GM12878 (cell line): ENCODE measurements at regions not wholly inside any gene's neighbourhood (a gene's known extent, or its start where the extent isn't known, plus 50 kb on each side); places are given as distances from the start of the nearest gene placed in this dataset.

ENCODE experiments used
- ATAC-seq: fragments of 200-7000 bp; cut with Tn5 transposase; 3 replicates; pipeline ENCODE4 v1.9.1; 2020; ENCODE audit warnings: mild to moderate bottlenecking, moderate library complexity
- BruUV-seq: library from RNA; stranded (reverse); fragments of 400-500 nt; replicated peaks from 2 replicates; lab custom pipeline; 2021; lab: Mats Ljungman, UMichigan
- CTCF ChIA-PET: fragments of 300-600 bp; sonication (Branson Sonifier 250); formaldehyde crosslinking; extraction: SDS; loops from one replicate; lab custom pipeline; 2021; ENCODE audit warnings: inconsistent platforms; lab: Yijun Ruan, JAX
- POLR2A ChIA-PET: fragments of 350-600 bp; formaldehyde crosslinking; extraction: SDS; loops from one replicate; lab custom pipeline; 2021; ENCODE audit warnings: inconsistent platforms; lab: Charles Lee
- RAD21 ChIA-PET: fragments of 300-600 bp; sonication (Branson Sonifier 250); formaldehyde crosslinking; loops from one replicate; lab custom pipeline; 2023; ENCODE audit warnings: antibody characterized with exemption; ENCODE audit not compliant: unreplicated experiment; lab: Charles Lee
- SMC1A ChIA-PET: fragments of 300-600 bp; sonication (Branson Sonifier 250); formaldehyde crosslinking; loops from one replicate; lab custom pipeline; 2023; ENCODE audit not compliant: unreplicated experiment, uncharacterized antibody; lab: Charles Lee
- DNase-seq: peaks from one replicate; pipeline ENCODE4 v3.0.0-alpha.2; 2011; ENCODE audit warnings: low read depth, low spot score
- FAIRE-seq: peaks from 3 replicates; lab custom pipeline; 2011; peaks lifted over from hg19 to GRCh38; lab: Jason Lieb, UNC
- H2AFZ ChIP-seq: 2 replicates; pipeline ENCODE4 v1.6.0; 2011; ENCODE audit warnings: low read depth, low read length, control low read depth; ENCODE audit not compliant: control insufficient read depth
- H3K27ac ChIP-seq: 2 replicates; pipeline ENCODE4 v1.5.1; 2011; ENCODE audit warnings: control low read depth; ENCODE audit not compliant: control insufficient read depth, insufficient read depth
- H3K27me3 ChIP-seq, 2 experiments: replicated peaks in 1 of 2; 2 replicates each; pipeline versions ENCODE4 v1.6.0 to v1.6.1; 2011; ENCODE audit warnings: low read length in 1 of 2; ENCODE audit not compliant: control insufficient read depth in 2 of 2, insufficient read depth in 2 of 2
- H3K36me3 ChIP-seq, 2 experiments: 2 replicates each; pipeline ENCODE4 v1.5.1; 2011; ENCODE audit warnings: low read length in 1 of 2; ENCODE audit not compliant: control insufficient read depth in 2 of 2, insufficient read depth in 2 of 2
- H3K4me1 ChIP-seq: 2 replicates; pipeline ENCODE4 v1.6.1; 2011; ENCODE audit warnings: mild to moderate bottlenecking, low read length, moderate library complexity, mixed read lengths; ENCODE audit not compliant: control insufficient read depth, insufficient read depth
- H3K4me2 ChIP-seq: 2 replicates; pipeline ENCODE4 v1.6.0; 2011; ENCODE audit warnings: control low read depth; ENCODE audit not compliant: control insufficient read depth, insufficient read depth
- H3K4me3 ChIP-seq: fragments of 200-600 bp; sonication (generic); 2 replicates; pipeline ENCODE4 v1.5.1; 2016
- H3K79me2 ChIP-seq: 2 replicates; pipeline ENCODE4 v1.6.0; 2011; ENCODE audit warnings: low read length; ENCODE audit not compliant: control insufficient read depth, insufficient read depth
- H3K9ac ChIP-seq: 2 replicates; pipeline ENCODE4 v1.8.0; 2011; ENCODE audit warnings: low read length, control low read depth, mixed read lengths; ENCODE audit not compliant: control insufficient read depth, insufficient read depth
- H3K9me3 ChIP-seq: replicated peaks from 3 replicates; pipeline ENCODE4 v1.5.1; 2011; ENCODE audit warnings: mild to moderate bottlenecking, low read length; ENCODE audit not compliant: control insufficient read depth, insufficient read depth
- H4K20me1 ChIP-seq: 2 replicates; pipeline ENCODE4 v1.6.0; 2011; ENCODE audit not compliant: control insufficient read depth, insufficient read depth
- BCL11A ChIP-seq: IDR thresholded peaks from 2 replicates; pipeline ENCODE4 v1.6.1; 2011; ENCODE audit warnings: low read depth, low read length
- BRCA1 ChIP-seq: IDR thresholded peaks from 2 replicates; pipeline ENCODE4 v1.6.1; 2011; ENCODE audit warnings: low read depth, low read length, improper control_type of control experiment
- CBX5 ChIP-seq: sonication (generic); IDR thresholded peaks from 2 replicates; pipeline ENCODE4 v1.6.1; 2016; ENCODE audit warnings: low read depth, moderate library complexity, mild to moderate bottlenecking, inconsistent platforms
- GATAD2B ChIP-seq: fragments of 450-650 bp; conservative IDR thresholded peaks from 2 replicates; pipeline ENCODE4 v1.6.1; 2017; ENCODE audit warnings: low read depth, mild to moderate bottlenecking, moderate library complexity
- NFYA ChIP-seq: IDR thresholded peaks from 2 replicates; pipeline ENCODE4 v1.6.1; 2011; ENCODE audit warnings: low read depth, mild to moderate bottlenecking, low read length, improper control_type of control experiment, borderline replicate concordance
- RUNX3 ChIP-seq: IDR thresholded peaks from 2 replicates; pipeline ENCODE4 v1.6.1; 2012; ENCODE audit warnings: low read length, inconsistent platforms
- SREBF2 ChIP-seq: IDR thresholded peaks from 2 replicates; pipeline ENCODE4 v1.6.1; 2012; ENCODE audit warnings: mild to moderate bottlenecking, low read length
- TCF3 ChIP-seq: IDR thresholded peaks from 2 replicates; pipeline ENCODE4 v1.6.1; 2012; ENCODE audit warnings: low read depth, mild to moderate bottlenecking, low read length, borderline replicate concordance; ENCODE audit not compliant: insufficient read depth
- WGBS: methylation state at CpG from one replicate; pipeline ENCODE4 v1.1.6; 2016; ENCODE audit warnings: low lambda C conversion rate; ENCODE audit not compliant: insufficient replicate concordance, insufficient coverage; ENCODE audit errors: missing lambda C conversion rate; 5-methylcytosine and 5-hydroxymethylcytosine counted together
- in situ Hi-C: fragments of 300-500 bp; cut with MboI; formaldehyde crosslinking; loops from 9 replicates; pipeline ENCODE4 v1.14.3; 2018; ENCODE audit warnings: mixed read lengths
- intact Hi-C: fragments of 100-400 bp; cut with micrococcal nuclease; formaldehyde crosslinking; loops from one replicate; pipeline ENCODE4 v1.14.2; 2022; ENCODE audit not compliant: unreplicated experiment
- TF ChIP-seq, protein P1 (sequence below): fragments of 450-650 bp; conservative IDR thresholded peaks from 2 replicates; pipeline ENCODE4 v1.6.1; 2017; ENCODE audit warnings: mild to moderate bottlenecking, moderate library complexity
- TF ChIP-seq, protein P2 (sequence below): IDR thresholded peaks from 2 replicates; pipeline ENCODE4 v1.6.1; 2011; ENCODE audit warnings: low read depth, low read length, improper control_type of control experiment, borderline replicate concordance
- TF ChIP-seq, protein P3 (sequence below): fragments of 450-650 bp; formaldehyde crosslinking; IDR thresholded peaks from 2 replicates; pipeline ENCODE4 v1.5.0; 2022; ENCODE audit warnings: mild to moderate bottlenecking, missing genetic modification characterization
- TF ChIP-seq, protein P4 (sequence below): IDR thresholded peaks from 2 replicates; pipeline ENCODE4 v1.6.1; 2011; ENCODE audit warnings: low read depth, mild to moderate bottlenecking, low read length, moderate library complexity, borderline replicate concordance; ENCODE audit errors: extremely low read depth

DNA sequence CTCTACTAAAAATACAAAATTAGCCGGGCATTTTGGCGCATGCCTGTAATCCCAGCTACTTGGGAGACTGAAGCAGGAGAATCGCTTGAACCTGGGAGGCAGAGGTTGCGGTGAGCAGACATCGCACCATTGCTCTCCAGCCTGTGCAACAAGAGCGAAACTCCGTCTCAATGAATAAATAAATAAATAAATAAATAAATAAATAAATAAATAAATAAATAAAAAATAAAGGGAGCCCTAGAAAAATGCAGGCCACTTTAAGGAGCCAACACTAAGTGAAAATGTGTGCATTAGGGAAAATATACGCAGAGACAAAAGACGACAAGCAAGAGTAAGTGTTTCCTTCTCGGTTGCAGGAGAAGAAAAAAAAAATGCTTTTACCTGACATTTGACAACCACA lies 132.6 kb upstream of the CDH10 start (continued):
- TF ChIP-seq, protein P1, sequence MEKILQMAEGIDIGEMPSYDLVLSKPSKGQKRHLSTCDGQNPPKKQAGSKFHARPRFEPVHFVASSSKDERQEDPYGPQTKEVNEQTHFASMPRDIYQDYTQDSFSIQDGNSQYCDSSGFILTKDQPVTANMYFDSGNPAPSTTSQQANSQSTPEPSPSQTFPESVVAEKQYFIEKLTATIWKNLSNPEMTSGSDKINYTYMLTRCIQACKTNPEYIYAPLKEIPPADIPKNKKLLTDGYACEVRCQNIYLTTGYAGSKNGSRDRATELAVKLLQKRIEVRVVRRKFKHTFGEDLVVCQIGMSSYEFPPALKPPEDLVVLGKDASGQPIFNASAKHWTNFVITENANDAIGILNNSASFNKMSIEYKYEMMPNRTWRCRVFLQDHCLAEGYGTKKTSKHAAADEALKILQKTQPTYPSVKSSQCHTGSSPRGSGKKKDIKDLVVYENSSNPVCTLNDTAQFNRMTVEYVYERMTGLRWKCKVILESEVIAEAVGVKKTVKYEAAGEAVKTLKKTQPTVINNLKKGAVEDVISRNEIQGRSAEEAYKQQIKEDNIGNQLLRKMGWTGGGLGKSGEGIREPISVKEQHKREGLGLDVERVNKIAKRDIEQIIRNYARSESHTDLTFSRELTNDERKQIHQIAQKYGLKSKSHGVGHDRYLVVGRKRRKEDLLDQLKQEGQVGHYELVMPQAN: no peak
- TF ChIP-seq, protein P2, sequence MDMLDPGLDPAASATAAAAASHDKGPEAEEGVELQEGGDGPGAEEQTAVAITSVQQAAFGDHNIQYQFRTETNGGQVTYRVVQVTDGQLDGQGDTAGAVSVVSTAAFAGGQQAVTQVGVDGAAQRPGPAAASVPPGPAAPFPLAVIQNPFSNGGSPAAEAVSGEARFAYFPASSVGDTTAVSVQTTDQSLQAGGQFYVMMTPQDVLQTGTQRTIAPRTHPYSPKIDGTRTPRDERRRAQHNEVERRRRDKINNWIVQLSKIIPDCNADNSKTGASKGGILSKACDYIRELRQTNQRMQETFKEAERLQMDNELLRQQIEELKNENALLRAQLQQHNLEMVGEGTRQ: no peak
- TF ChIP-seq SREBF2 (no peak), BCL11A (no peak), RUNX3 (no peak), BRCA1 (no peak)

DNA sequence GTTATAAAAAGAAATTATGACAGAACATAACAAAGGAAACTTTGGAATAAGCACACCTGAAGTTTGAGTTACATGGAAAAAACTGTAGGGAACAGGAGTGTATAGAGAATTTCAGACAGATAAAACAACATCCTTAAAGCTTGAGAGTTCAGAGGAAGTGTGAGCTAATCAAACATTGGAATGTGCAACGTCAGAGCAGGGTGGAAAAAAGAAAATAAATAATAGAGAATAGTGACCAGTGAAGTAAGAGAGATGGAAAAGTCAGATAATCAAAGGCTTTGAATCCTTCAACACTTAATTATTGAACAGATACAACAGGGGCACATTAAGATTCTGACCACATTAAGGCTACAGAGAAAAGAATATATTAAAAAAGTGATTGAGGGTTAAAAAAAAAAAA lies 128.5 kb upstream of the CDH10 start:
- 0% methylated on average over 1 of the region's 1 CpG for WGBS
- no peak overlapping the region for H3K4me3 ChIP-seq
- no peak for ATAC-seq
- H3K36me3 ChIP-seq: no peaks in the 10 kb centered on the region
- no peaks in the 10 kb centered on the region for H3K9me3 ChIP-seq
- H3K27me3 ChIP-seq: no peaks in the 10 kb centered on the region
- BruUV-seq: no TSS peak
- no peak overlapping the region for H2AFZ ChIP-seq
- no peak for TF ChIP-seq CBX5
- TF ChIP-seq GATAD2B: no peak
- TF ChIP-seq TCF3: no peak
- no peak for TF ChIP-seq NFYA
- TF ChIP-seq, protein P3, sequence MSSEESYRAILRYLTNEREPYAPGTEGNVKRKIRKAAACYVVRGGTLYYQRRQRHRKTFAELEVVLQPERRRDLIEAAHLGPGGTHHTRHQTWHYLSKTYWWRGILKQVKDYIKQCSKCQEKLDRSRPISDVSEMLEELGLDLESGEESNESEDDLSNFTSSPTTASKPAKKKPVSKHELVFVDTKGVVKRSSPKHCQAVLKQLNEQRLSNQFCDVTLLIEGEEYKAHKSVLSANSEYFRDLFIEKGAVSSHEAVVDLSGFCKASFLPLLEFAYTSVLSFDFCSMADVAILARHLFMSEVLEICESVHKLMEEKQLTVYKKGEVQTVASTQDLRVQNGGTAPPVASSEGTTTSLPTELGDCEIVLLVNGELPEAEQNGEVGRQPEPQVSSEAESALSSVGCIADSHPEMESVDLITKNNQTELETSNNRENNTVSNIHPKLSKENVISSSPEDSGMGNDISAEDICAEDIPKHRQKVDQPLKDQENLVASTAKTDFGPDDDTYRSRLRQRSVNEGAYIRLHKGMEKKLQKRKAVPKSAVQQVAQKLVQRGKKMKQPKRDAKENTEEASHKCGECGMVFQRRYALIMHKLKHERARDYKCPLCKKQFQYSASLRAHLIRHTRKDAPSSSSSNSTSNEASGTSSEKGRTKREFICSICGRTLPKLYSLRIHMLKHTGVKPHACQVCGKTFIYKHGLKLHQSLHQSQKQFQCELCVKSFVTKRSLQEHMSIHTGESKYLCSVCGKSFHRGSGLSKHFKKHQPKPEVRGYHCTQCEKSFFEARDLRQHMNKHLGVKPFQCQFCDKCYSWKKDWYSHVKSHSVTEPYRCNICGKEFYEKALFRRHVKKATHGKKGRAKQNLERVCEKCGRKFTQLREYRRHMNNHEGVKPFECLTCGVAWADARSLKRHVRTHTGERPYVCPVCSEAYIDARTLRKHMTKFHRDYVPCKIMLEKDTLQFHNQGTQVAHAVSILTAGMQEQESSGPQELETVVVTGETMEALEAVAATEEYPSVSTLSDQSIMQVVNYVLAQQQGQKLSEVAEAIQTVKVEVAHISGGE (CRISPR knock-in tag): no peak
- TF ChIP-seq, protein P4, sequence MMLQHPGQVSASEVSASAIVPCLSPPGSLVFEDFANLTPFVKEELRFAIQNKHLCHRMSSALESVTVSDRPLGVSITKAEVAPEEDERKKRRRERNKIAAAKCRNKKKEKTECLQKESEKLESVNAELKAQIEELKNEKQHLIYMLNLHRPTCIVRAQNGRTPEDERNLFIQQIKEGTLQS: no peak
- CTCF ChIA-PET: no interaction called here
- H4K20me1 ChIP-seq: no peaks in the 10 kb centered on the region
- no peaks in the 10 kb centered on the region for H3K79me2 ChIP-seq
- no peaks in the 10 kb centered on the region for H3K4me1 ChIP-seq
- RAD21 ChIA-PET: no interaction called here
- FAIRE-seq: no peak
- in situ Hi-C loops: no loop called here
- POLR2A ChIA-PET: no interaction called here
- intact Hi-C loops: no loop called here
- no peak for DNase-seq
- no peak overlapping the region for H3K4me2 ChIP-seq
- H3K27ac ChIP-seq: no peak overlapping the region
- no peak overlapping the region for H3K9ac ChIP-seq
- SMC1A ChIA-PET: no interaction called here
